Lower lobe of right lung (tissue), 2 donors: ENCODE measurements at regions not wholly inside any gene's neighbourhood (a gene's known extent, or its start where the extent isn't known, plus 50 kb on each side); places are given as distances from the start of the nearest gene placed in this dataset.

ENCODE experiments used
- ATAC-seq, 2 donors: fragments of 200-7000 bp; cut with Tn5 transposase; one replicate each; pipeline ENCODE4 v1.9.1; 2020 to 2022; ENCODE audit warnings: mild to moderate bottlenecking in 2 of 2, moderate library complexity in 2 of 2
- DNase-seq: peaks from one replicate; pipeline ENCODE4 v3.0.0-alpha.2; 2020
- H3K27ac ChIP-seq: fragments of 200-600 bp; one replicate; pipeline ENCODE4 v1.8.0; 2022
- H3K27me3 ChIP-seq: fragments of 200-600 bp; one replicate; pipeline ENCODE4 v1.8.0; 2022; ENCODE audit warnings: low read depth
- H3K36me3 ChIP-seq: fragments of 200-600 bp; one replicate; pipeline ENCODE4 v1.8.0; 2022; ENCODE audit warnings: mild to moderate bottlenecking
- H3K4me1 ChIP-seq: fragments of 200-600 bp; one replicate; pipeline ENCODE4 v1.8.0; 2022
- H3K4me3 ChIP-seq: fragments of 200-600 bp; one replicate; pipeline ENCODE4 v1.8.0; 2022; ENCODE audit warnings: mild to moderate bottlenecking
- H3K9me3 ChIP-seq: fragments of 200-600 bp; one replicate; pipeline ENCODE4 v1.8.0; 2022
- CTCF ChIP-seq: fragments of 200-600 bp; IDR thresholded peaks from one replicate; pipeline ENCODE4 v1.8.0; 2022; ENCODE audit warnings: antibody characterized with exemption, mild to moderate bottlenecking
- intact Hi-C: fragments of 100-400 bp; cut with DNase I; formaldehyde crosslinking; loops from one replicate; pipeline ENCODE4 v1.11.0; 2022
- donor health status: DM: no; HTN: yes; CAD: no; lungs with severe emphysema.

- ATAC-seq, result no peak
- H3K27me3 ChIP-seq, result no peaks in the 10 kb centered on the region
- no peaks in the 10 kb centered on the region for H3K9me3 ChIP-seq
- no peak for DNase-seq
- intact Hi-C loops, result no loop called here
- H3K36me3 ChIP-seq, result no peaks in the 10 kb centered on the region
- H3K4me1 ChIP-seq, result peaks cover 6% of the 10 kb centered on the region
- H3K4me3 ChIP-seq, result no peak overlapping the region
- H3K27ac ChIP-seq, result no peak overlapping the region
- TF ChIP-seq CTCF, result no peak
These were observed 140.6 kb upstream of the STC2 start for GRCh38 chr5:173468821-173469251.

DNA sequence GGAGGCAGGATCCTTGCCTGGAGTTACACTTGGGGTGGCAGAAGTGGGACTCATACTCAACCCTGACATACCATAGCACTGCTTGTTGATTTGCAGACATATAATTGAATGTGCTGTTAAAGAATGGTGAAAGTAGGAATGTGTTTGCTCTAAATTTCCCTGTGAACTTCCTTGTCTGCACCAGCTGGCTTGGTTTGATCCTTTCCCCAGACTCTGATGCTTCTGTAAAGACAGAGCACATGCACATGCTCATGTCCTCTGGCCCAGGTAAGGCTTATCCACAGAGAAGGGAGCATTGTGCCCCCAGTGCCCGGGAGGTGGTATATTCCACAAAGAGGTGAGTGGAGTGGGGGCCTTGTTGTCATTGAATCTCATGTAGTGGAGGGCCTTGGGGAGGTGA, 138.0 kb upstream of the STC2 start:
- intact Hi-C loops, result no loop called here
- Histone ChIP-seq H3K4me1 (no peaks in the 10 kb centered on the region), H3K36me3 (no peaks in the 10 kb centered on the region), H3K9me3 (no peaks in the 10 kb centered on the region), H3K27ac (no peak overlapping the region), H3K4me3 (no peak overlapping the region), H3K27me3 (no peaks in the 10 kb centered on the region)
- TF ChIP-seq CTCF, result no peak
- ATAC-seq (no peak), DNase-seq (no peak)

DNA sequence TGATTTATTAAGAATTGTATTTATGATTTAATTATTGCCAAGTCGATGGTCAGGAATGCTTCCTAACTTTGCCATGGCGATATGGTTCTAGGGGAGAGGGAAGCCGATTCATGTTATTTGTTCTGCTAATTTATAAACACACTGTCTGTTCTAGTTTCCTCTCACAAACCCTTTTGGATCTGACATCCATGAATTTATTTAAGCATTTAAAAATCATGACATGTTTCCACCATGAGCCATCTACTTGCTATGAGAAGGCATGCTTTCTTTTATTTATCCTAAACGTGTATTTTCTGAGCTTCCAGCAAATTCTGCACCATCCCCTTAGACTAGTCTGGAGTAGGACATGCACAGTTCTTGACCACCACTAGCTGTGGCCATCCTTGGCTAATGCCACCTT, 136.6 kb upstream of the STC2 start:
- H3K27ac ChIP-seq, result no peak overlapping the region
- no peaks in the 10 kb centered on the region for H3K27me3 ChIP-seq
- no peak overlapping the region for H3K4me3 ChIP-seq
- H3K4me1 ChIP-seq, result no peaks in the 10 kb centered on the region
- no peak for DNase-seq
- no peak for TF ChIP-seq CTCF
- no peaks in the 10 kb centered on the region for H3K36me3 ChIP-seq
- intact Hi-C loops, result no loop called here
- H3K9me3 ChIP-seq, result no peaks in the 10 kb centered on the region
- ATAC-seq, result no peak

- Histone ChIP-seq H3K4me3 (no peak overlapping the region), H3K4me1 (no peaks in the 10 kb centered on the region), H3K27me3 (no peaks in the 10 kb centered on the region), H3K27ac (no peak overlapping the region), H3K9me3 (no peaks in the 10 kb centered on the region), H3K36me3 (no peaks in the 10 kb centered on the region)
- ATAC-seq (no peak), DNase-seq (no peak)
- TF ChIP-seq CTCF, result no peak
- intact Hi-C loops, result no loop called here
These were observed 135.0 kb upstream of the STC2 start for GRCh38 chr5:173463207-173463606.

GRCh38 chr5:173458828-173459609, 130.8 kb upstream of the STC2 start:
- H3K36me3 ChIP-seq, result no peaks in the 10 kb centered on the region
- no peaks in the 10 kb centered on the region for H3K27me3 ChIP-seq
- intact Hi-C loops, result no loop called here
- no peaks in the 10 kb centered on the region for H3K4me1 ChIP-seq
- no peak for ATAC-seq
- no peak overlapping the region for H3K4me3 ChIP-seq
- no peak for TF ChIP-seq CTCF
- no peaks in the 10 kb centered on the region for H3K9me3 ChIP-seq
- DNase-seq, result no peak
- no peak overlapping the region for H3K27ac ChIP-seq
